GM21447 (cell line): ENCODE measurements at regions not wholly inside any gene's neighbourhood (a gene's known extent, or its start where the extent isn't known, plus 50 kb on each side); places are given as distances from the start of the nearest gene placed in this dataset.

Experiments used
- ATAC-seq: cut with Tn5 transposase; IDR thresholded peaks from one replicate; pipeline ENCODE4 v1.9.1; 2021; ENCODE audit not compliant: unreplicated experiment

DNA sequence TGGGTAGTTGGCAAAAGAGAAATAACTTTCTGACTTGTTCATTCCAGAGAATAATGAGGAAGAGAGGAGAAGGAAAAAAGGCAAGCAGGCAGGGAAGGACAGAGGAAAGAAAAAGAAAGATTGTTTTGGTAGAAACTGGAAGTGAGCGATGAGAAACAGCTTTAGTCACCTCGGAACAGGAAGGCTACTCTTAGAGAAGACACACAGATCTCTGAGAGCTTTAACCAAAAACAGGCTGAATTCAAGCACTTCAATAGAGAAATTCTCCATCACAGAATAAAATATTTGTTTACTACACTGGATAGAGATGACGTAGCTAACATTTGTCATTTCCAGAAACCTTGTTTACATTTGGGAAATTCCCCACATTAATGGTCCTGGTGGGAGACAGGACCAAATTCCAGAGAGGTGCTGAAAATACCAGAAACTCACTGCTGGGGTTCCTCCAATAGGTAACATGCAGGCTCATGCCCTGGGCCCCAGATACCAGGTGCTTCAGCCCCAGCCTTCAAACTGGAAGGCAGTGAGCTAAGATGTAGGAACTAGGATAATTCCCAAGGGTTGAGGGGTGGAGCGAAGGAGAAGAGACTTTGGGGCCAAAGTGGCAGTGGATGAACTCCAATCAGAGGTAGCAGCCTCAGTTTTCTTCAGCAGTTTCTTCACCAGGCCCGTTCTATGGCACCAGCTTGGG lies 227.7 kb upstream of the GRAMD2B start:
- ATAC-seq = no peak

DNA sequence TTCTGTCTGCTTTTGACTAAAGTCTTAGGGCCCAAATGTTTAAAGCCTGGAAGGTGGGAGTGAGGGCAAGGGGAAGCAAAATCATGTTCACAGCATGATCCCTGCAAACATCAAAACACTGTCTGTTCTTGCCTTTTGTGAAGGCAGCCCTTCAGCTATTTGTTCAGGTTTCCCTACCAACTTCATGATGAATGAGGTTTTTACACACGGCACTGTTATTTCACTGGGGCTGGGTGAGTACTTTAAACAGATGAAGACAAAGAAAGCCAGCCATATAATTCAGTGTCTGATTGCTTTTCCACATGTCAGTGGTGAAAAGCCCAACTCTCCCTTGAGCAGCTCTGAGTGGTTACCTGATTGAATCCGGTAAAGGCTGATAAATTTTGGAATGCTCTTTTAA lies 224.7 kb upstream of the GRAMD2B start:
- no peak for ATAC-seq

DNA sequence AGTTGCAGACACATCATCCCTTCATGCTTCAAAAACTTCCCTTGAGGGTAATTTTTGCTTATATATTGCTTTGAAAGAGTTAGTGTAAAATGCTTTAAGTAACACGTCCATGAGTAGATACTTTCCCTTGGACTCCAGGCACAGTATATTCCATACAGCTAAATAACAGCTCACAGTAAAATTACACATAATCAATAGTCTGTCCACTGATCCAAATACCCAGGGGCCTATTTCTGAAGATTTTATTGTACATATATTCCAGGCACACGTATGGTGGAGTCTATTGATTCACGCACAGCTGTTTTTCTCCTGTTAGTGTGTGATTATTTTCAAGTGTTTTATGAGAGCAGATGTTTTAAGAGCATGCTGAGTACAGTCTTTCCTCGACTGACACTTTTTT lies 223.7 kb upstream of the GRAMD2B start:
- no peak for ATAC-seq

DNA sequence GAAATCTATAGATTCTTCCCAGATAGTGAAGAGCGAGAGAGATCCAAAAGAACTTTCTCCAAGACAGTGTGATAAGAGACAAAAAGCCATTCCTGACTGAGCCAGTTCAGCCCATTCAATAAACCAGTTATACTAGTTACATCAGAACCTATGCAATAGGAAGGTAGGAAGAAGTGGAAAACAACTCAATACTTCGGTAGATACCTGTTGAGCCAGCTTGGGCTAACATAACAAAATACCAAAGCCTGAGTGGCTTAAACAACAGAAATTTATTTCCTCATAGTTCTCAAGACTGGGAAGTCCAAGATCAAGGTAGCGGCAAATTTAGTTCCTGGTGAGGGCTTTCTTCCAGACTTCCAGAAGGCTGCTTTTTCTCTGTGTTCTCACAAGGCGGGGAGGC lies 214.5 kb upstream of the GRAMD2B start:
- no peak for ATAC-seq

DNA sequence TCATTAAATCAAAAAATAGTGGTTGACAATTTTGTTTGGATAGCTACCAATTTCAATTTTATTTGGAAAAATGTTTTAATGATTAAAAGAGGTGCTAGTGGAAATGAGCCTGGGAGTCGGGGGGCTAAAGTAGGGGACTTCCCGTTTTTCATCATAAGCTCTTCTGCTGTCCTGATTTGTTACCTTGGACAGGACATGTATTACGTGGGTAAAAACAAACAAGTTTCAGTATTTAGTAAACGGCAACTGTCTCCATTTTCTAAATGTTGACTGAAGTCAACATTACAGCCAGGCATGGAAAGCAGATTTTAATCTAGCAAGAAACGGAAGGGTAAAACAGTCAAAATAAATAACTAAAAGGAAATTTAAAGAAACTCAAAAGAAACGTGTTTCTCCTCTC lies 212.3 kb upstream of the GRAMD2B start:
- no peak for ATAC-seq

DNA sequence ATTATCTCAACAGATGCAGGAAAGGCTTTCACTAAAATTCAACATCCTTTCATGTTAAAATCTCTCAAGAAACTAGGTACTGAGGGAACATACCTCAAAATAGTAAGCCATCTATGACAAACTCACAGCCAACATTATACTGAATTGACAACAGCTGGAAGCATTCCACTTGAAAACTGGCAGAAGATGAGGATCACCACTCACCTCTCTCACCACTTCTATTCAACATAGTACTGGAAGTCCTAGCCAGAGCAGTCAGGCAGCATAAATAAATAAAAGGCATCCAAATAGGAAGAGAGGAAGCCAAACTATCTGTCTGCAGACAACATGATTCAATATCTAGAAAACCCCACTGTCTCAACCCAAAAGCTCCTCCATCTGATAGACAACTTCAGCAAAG lies 203.6 kb upstream of the GRAMD2B start:
- ATAC-seq = no peak

DNA sequence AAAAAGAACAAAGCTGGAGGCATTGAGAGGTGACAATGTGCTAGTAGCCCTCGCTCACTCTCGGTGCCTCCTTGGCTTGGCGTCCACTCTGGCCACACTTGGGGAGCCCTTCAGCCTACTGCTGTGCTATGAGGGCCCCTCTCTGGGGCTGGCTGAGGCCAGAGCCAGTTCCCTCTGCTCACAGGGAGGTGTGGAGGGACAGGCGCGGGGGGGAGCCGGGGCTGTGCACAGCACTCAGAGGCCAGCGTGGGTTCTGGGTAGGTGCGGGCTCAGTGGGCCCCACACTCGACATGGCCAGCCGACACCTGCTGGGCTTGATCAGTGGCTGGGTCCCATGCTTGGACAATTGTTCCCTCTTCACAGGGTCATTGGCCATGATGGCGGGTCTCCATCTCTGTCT lies 202.5 kb upstream of the GRAMD2B start:
- ATAC-seq = no peak

DNA sequence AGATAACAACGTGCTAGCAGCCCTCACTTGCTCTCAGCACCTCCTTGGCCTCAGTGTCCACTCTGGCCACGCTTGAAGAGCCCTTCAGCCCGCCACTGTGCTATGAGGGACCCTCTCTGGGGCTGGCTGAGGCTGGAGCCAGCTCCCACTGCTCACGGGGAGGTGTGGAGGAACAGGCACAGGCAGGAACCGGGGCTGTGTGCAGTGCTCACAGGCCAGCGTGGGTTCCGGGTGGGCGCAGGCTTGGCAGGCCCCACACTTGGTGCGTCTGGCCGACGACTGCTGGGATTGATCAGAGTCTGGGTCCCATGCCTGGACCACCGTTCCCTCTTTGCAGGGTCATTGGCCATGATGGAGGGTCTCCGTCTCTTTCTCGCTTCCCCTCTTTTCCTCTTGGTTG lies 194.3 kb upstream of the GRAMD2B start:
- ATAC-seq = no peak

DNA sequence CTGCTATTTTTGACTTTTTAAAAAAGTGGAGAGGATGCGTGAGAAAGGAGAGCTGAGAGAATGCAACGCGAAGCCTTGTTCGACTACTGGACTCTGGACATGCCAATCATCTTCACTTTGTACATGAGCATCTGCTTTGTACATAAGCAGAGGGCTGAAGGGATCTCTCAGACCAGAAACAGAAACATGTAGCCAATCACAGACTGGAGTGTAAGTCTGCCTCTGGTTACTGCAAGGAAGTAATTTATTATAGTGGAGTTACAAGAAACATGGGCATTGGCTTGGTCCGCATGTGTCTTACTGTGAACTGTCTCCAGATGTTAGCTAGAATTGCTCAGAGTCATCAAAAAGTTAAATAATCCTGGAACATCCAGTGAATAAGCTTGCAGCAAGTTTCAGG lies 190.0 kb upstream of the GRAMD2B start:
- ATAC-seq = no peak

DNA sequence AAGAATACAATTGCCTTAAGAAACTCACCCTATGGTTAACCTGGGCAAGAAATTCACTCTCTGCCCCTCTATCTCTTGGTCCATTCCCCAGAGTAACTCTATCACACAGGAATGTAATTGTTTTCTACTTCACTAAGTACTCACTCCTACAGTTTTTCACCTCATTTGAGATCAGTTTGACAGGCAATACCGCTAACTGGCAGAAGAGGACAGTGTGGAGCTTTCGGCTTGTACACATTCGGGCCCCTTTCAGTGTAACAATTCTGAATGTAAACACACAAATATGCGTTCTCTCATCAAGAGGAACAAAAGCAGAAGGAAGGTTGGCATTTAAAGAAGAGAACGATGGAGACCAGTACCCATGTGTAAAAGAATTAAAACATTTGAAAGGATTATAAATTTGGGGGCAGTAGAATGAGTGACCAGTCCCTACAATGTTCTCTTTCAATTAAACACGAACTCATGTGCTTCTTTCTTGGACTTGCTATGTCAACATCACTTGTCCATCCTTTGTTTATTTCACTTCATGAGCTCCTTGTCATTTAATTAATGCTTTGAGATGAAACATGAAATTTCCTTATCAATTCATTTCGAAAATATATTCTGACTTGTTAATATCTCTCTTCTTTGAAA lies 188.5 kb upstream of the GRAMD2B start:
- ATAC-seq = no peak

DNA sequence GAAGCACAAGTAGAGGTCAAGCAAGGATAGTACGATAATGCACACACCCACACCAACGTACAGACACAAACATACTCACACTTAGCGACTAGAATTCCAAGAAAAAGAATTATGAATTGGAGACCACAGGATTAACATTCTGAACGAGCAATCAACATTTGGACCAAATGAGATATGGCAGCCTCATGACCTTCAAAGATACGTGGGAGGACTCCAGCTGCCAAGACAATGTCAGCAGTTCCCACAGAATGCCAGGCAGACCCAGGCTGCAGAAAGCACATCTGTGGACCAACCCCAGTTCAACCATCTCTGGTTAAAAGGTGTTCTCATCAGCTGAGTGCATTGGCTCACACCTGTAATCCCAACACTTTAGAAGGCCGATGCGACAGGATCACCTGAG lies 187.6 kb upstream of the GRAMD2B start:
- no peak for ATAC-seq

DNA sequence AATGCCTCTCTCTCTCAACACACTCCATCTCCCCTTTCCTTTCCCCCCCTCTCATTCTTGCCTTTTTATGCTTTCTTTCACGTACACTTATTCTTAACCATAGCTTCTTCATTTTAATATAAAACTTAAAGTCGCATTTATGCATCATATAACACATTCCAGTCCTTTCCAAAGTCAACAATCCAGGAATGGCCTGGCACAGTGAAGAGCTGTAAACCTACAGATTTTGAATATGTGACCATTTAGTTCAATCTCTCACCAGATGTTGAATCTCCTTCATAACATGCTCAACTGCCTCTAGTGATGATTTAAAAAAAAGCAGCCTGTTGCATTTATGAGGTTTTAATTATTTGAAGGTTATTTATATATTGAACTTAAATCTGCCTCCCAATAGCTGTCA lies 186.2 kb upstream of the GRAMD2B start:
- no peak for ATAC-seq

DNA sequence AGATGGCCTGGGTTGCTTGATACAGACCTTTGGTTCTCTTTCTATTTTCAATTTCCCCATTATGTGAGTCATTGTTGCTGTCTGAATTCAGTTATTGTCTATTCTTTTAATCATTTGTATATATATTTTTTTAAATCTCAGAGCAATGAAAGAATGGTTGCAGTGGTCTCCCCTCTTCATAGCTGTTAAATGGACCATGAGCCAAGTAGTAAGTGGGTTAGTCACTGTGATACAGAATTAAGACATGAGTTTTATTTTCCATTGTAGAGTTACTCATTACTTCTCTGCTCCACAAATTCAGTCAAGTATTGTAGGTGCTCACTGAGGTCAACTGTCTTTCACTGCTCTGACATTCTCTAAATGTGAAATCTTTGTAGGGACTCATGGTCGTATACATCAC lies 174.6 kb upstream of the GRAMD2B start:
- no peak for ATAC-seq

DNA sequence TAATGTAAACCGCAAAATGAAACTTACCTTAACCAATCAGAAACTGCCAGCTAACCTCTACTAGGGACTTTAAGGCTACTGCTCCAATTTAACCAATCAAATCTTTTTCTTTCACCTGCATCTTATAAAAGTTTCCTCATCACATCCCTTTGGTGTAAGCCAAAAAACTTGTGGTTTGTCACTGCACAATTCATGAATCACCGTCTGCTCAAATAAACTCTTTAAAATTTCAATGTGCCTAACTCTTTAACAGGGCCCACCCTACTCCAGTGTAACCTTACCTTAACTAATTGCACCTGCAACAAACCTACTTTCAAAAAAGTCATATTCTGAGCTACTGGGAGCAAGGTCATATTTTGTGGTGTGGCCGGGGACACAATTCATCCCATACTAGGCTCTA lies 172.2 kb upstream of the GRAMD2B start:
- ATAC-seq = no peak

DNA sequence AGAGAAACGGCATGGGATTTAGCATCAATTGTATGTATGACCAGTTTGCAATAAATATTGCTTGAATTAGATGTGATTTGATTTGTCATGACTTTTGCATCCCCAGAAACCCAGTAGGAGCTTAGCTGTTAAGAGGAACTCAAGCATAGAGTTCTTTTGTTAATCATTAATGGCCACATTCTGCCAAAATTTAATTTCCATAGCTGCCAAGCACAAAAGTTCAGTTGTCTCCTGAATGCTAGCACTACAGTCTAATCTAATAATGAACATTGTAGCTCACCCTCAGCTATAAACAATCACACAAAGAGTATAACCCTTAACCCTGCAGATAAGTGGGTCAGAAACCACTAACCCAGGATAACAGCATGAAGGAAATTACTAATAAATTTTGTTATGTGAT lies 169.8 kb upstream of the GRAMD2B start:
- no peak for ATAC-seq

DNA sequence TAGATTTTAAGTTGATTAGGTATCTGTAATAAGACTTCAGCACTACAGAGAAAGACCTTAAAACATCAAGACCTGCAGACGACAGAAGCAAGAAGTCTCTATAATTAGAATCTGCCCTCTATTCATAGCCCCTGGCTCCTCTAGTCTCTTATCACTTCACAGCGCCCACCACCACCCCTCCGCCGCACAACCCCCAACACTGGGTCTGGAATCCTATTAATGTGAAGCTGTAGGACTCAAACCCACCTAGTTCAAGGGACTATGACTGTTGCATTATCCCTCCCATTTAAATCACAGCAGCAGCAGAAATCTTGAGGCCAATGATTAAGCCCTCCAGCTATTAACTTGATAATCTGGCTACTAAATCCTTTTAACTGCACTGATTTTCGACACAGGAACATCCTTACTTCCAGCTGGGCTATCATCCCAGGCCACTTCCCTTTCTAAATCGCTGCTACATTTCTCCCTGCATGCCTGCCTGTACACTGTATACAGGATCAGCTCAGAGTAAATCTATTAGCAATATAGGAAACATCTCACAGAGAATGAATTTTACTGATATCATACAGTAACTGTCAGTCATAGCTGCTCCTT lies 159.5 kb upstream of the GRAMD2B start:
- ATAC-seq = no peak

DNA sequence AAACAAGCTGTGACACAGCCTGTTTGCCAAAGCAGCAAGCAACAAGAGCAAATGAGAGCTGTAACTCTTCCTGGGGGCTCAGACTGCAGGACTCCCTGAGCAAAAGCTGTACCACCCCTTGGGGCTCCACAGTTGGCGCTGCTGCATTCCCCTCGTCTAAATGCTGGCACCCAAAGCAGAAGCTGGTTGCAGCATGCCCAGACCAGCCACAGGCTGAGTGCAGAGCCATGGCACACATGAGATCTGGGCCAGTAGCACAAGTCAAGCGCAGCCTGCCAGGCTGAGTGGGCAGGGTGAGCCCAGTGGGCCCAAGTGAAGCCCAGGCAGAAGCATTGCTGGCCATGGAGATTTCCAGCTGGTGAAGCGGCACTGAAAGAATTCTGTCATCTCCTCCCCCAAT lies 157.3 kb upstream of the GRAMD2B start:
- ATAC-seq = no peak

DNA sequence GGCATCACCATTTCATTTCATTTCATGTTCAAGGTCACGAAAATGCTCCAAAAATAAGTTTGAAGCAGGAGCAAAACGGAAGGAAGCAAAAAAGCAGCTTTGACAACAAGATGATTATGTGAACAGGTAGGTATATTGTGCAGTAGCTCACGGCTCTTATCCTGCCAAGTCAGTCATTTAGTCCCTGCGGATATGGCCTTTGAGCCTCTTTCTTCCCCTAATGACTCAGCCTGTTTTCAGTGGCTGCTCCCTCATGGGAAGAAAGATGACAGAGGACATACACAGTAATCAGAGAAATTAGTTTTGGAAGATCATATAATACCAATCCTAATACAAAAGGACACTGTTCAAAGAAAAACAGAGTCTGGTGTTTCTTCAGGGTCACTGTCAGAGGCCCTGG lies 155.8 kb upstream of the GRAMD2B start:
- ATAC-seq = no peak

DNA sequence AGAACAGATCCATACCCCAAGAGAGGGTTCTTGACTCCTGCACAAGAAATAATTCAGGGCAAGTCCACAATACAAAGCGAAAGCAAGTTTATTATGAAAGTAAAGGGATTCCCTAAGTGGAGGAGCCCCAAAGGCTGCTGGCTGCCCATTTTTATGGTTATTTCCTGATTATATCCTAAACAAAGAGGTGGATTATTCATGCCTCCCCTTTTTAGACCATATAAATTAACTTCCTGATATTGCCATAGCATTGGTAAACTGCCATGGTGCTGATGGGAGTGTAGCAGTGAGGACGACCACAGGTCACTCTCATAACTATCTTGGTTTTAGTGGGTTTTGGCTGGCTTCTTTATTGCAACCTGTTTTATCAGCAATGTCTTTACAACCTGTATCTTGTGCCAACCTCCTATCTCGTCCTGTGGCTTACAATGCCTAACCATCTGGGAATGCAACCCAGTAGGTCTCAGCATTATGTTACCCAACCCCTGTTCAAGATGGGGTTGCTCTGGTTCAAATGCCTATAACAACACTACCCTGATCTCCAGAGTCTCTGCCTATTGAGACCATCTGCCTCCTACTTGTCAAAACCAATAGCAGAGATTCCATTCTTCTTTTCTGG lies 154.4 kb upstream of the GRAMD2B start:
- ATAC-seq = no peak

DNA sequence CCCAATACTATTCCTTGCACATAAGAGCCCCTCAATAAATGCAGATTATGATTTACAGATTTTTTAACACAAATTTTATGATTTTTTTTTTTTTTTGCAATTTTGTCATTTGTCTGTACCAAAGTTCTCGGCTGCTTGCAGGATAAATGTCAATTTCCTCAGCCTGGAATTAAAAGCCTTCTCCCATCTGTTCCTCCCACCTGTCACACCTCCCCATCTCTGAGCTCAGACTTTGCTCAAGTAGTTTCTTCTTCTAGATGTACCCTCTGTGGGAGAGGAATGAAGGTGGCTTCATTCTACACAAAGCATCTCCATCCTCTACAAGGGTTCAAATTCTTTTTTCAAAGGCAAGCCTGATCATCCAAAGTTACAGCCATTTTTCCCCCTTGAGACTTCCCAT lies 153.7 kb upstream of the GRAMD2B start:
- no peak for ATAC-seq

DNA sequence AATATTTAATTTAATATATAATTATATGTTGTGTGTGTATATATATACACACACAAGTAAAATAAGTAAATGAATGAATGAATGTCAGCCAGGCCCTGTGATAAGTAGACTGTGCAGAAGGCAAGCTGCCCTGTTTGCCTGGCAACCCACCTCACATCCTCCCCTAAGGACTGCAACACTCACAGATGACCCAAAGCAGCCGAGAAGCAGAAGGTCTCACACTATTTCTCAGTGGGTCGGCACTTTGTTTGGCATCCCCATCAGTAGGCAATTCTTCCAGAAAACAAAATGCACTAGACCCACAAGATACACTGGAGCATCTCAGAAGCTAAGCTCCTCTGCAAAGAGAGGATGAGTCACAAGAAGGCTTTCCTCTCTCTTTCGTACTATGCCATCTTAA lies 152.1 kb upstream of the GRAMD2B start:
- ATAC-seq = no peak

DNA sequence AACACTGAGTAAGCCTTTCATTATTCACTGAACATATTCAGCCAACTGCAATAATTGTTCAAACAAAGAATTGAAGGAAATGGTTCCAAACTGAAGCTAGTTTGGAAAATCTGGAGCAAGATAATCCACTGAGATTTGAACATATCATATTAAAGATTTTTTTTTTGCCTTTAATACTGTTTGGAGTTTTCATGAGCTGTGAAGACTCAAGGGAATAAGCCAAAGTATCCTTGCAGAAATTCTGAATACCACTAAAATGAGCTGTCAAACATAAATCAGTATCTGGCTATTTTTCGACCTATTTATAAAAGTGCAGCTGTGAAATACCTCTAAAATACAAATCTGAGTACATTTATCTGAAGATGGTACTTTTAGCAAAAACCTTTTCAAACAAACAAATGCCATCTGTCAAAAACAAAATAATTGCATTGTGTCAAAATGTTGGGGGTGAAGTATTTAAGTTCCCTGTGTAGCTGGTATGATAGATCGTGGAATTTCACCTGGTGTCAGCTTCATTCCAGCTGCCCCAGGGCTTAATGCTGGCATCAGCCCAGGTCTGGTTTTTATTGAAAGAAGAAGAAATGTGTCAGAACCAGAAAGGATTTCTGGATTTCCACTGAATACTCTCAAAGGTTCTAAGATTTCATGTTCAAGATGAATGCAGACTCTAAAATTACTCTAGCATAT lies 149.0 kb upstream of the GRAMD2B start:
- ATAC-seq = no peak
